ENCODE measurements at regions not wholly inside any gene's neighbourhood (a gene's known extent, or its start where the extent isn't known, plus 50 kb on each side); places are given as distances from the start of the nearest gene placed in this dataset.
"Not testable (repeated sequence)": the region's sequence is repeated elsewhere in the genome, so short reads cannot be mapped to it uniquely, and the experiment has no call there.

- DNase-seq, result no peak
Measured at GRCh38 chr6:168871642-168872315, 381.9 kb downstream of the THBS2 start.

GRCh38 chr6:168870982-168871381 is 382.7 kb downstream of the THBS2 start:
- no peak for DNase-seq

- DNase-seq, result no peak
Measured at GRCh38 chr6:168867247-168868102, 386.2 kb downstream of the THBS2 start.

- DNase-seq, result no peak
Measured at GRCh38 chr6:168866534-168866933, 387.1 kb downstream of the THBS2 start.

GRCh38 chr6:168865522-168865921 is 388.1 kb downstream of the THBS2 start:
- no peak for DNase-seq

- DNase-seq, result no peak
Measured at GRCh38 chr6:168864541-168865460, 388.8 kb downstream of the THBS2 start.

GRCh38 chr6:168863467-168863866 is 390.2 kb downstream of the THBS2 start:
- DNase-seq, result no peak

GRCh38 chr6:168862346-168862980 is 391.2 kb downstream of the THBS2 start:
- no peak for DNase-seq

- no peak for DNase-seq
Measured at GRCh38 chr6:168860987-168861386, 392.7 kb downstream of the THBS2 start.

- DNase-seq, result no peak
Measured at GRCh38 chr6:168860341-168860740, 393.3 kb downstream of the THBS2 start.

- no peak for DNase-seq
Measured at GRCh38 chr6:168858926-168859325, 394.7 kb downstream of the THBS2 start.

GRCh38 chr6:168856914-168857313 is 396.7 kb downstream of the THBS2 start:
- no peak for DNase-seq

- no peak for DNase-seq
Measured at GRCh38 chr6:168852376-168852884, 401.2 kb downstream of the THBS2 start.

- DNase-seq, result no peak
Measured at GRCh38 chr6:168851460-168852375, 401.9 kb downstream of the THBS2 start.

GRCh38 chr6:168850027-168850736 is 403.5 kb downstream of the THBS2 start:
- DNase-seq, result not testable (repeated sequence)

- DNase-seq, result no peak
Measured at GRCh38 chr6:168849459-168849858, 404.2 kb downstream of the THBS2 start.

GRCh38 chr6:168848797-168849196 is 404.8 kb downstream of the THBS2 start:
- no peak for DNase-seq

GRCh38 chr6:168844821-168845609 is 404.0 kb downstream of the SMOC2 start:
- no peak for DNase-seq

- not testable (repeated sequence) for DNase-seq
Measured at GRCh38 chr6:168842632-168843212, 401.7 kb downstream of the SMOC2 start.
